H9 (cell line): ENCODE measurements at regions not wholly inside any gene's neighbourhood (a gene's known extent, or its start where the extent isn't known, plus 50 kb on each side); places are given as distances from the start of the nearest gene placed in this dataset.

Source experiments
- DNase-seq: peaks from one replicate; pipeline ENCODE4 v3.0.0-alpha.2; 2017
- H2AFZ ChIP-seq: one replicate; pipeline ENCODE4 v1.6.1; 2013; ENCODE audit warnings: mild to moderate bottlenecking, low read length, control low read depth, moderate library complexity
- H2AK5ac ChIP-seq: 2 replicates; pipeline ENCODE4 v1.6.1; 2013; ENCODE audit warnings: low read length, control low read depth, mixed read lengths; ENCODE audit not compliant: insufficient read length
- H2BK120ac ChIP-seq: one replicate; pipeline ENCODE4 v1.6.1; 2013; ENCODE audit warnings: low read depth, mild to moderate bottlenecking, low read length, control low read depth, inconsistent platforms; ENCODE audit not compliant: poor library complexity, severe bottlenecking
- H2BK12ac ChIP-seq: 2 replicates; pipeline ENCODE4 v1.6.1; 2013; ENCODE audit warnings: low read length, control low read depth, mixed read lengths, low read depth; ENCODE audit not compliant: insufficient read length
- H2BK15ac ChIP-seq: 2 replicates; pipeline ENCODE4 v1.6.1; 2013; ENCODE audit warnings: low read depth, low read length, control low read depth
- H2BK20ac ChIP-seq: one replicate; pipeline ENCODE4 v1.6.1; 2013; ENCODE audit warnings: low read depth, mild to moderate bottlenecking, low read length, control low read depth, inconsistent platforms; ENCODE audit not compliant: poor library complexity, severe bottlenecking
- H2BK5ac ChIP-seq: 2 replicates; pipeline ENCODE4 v1.6.1; 2013; ENCODE audit warnings: low read length, control low read depth, mixed read lengths; ENCODE audit not compliant: insufficient read length
- H3K14ac ChIP-seq: 2 replicates; pipeline ENCODE4 v1.6.1; 2013; ENCODE audit warnings: low read length, control low read depth; ENCODE audit not compliant: insufficient read depth
- H3K18ac ChIP-seq: 2 replicates; pipeline ENCODE4 v1.6.1; 2013; ENCODE audit warnings: low read depth, mild to moderate bottlenecking, mixed read lengths, low read length, control low read depth; ENCODE audit not compliant: insufficient read length
- H3K23ac ChIP-seq: 2 replicates; pipeline ENCODE4 v1.6.1; 2013; ENCODE audit warnings: low read length, control low read depth, mixed read lengths, low read depth; ENCODE audit not compliant: insufficient read length
- H3K23me2 ChIP-seq: 2 replicates; pipeline ENCODE4 v1.6.1; 2013; ENCODE audit warnings: low read depth, mild to moderate bottlenecking, mixed read lengths, low read length, control low read depth; ENCODE audit not compliant: insufficient read length, poor library complexity, severe bottlenecking
- H3K27ac ChIP-seq: 2 replicates; pipeline ENCODE4 v1.5.1; 2013; ENCODE audit warnings: low read length, control low read depth, mixed read lengths, low read depth; ENCODE audit not compliant: insufficient read length
- H3K27me3 ChIP-seq: 2 replicates; pipeline ENCODE4 v1.6.1; 2013; ENCODE audit warnings: low read length, control low read depth, inconsistent platforms; ENCODE audit not compliant: insufficient read depth
- H3K4ac ChIP-seq: 2 replicates; pipeline ENCODE4 v1.6.1; 2013; ENCODE audit warnings: low read depth, mild to moderate bottlenecking, control low read depth, inconsistent platforms, low read length, moderate library complexity
- H3K4me1 ChIP-seq: 2 replicates; pipeline ENCODE4 v1.6.1; 2013; ENCODE audit warnings: low read length, control low read depth, inconsistent platforms; ENCODE audit not compliant: insufficient read depth
- H3K4me2 ChIP-seq: 2 replicates; pipeline ENCODE4 v1.6.1; 2013; ENCODE audit warnings: low read length, control low read depth, mixed read lengths; ENCODE audit not compliant: insufficient read length, insufficient read depth
- H3K56ac ChIP-seq: 2 replicates; pipeline ENCODE4 v1.6.1; 2013; ENCODE audit warnings: low read depth, mild to moderate bottlenecking, mixed read lengths, low read length, control low read depth; ENCODE audit not compliant: insufficient read length
- H3K79me1 ChIP-seq: 2 replicates; pipeline ENCODE4 v1.6.1; 2013; ENCODE audit warnings: low read depth, mild to moderate bottlenecking, moderate library complexity, low read length, control low read depth, inconsistent platforms; ENCODE audit not compliant: insufficient read depth, poor library complexity, severe bottlenecking
- H3K79me2 ChIP-seq: 2 replicates; pipeline ENCODE4 v1.6.1; 2013; ENCODE audit warnings: low read length, control low read depth, inconsistent platforms; ENCODE audit not compliant: insufficient read depth
- H3K9ac ChIP-seq: 2 replicates; pipeline ENCODE4 v1.6.1; 2013; ENCODE audit warnings: low read length, control low read depth, mixed read lengths; ENCODE audit not compliant: insufficient read length; ENCODE audit errors: extremely low read depth
- H3K9me3 ChIP-seq: one replicate; pipeline ENCODE4 v1.6.1; 2013; ENCODE audit warnings: low read depth, low read length, inconsistent platforms; ENCODE audit not compliant: control insufficient read depth
- H3T11ph ChIP-seq: one replicate; pipeline ENCODE4 v1.6.1; 2013; ENCODE audit warnings: mild to moderate bottlenecking, low read length, control low read depth, inconsistent platforms
- H4K20me1 ChIP-seq: one replicate; pipeline ENCODE4 v1.6.1; 2013; ENCODE audit not compliant: control insufficient read depth, insufficient read length, insufficient read depth
- H4K5ac ChIP-seq: 2 replicates; pipeline ENCODE4 v1.6.1; 2013; ENCODE audit warnings: low read depth, mild to moderate bottlenecking, mixed read lengths, low read length, control low read depth; ENCODE audit not compliant: insufficient read length
- H4K8ac ChIP-seq: replicated peaks from 2 replicates; pipeline ENCODE4 v1.6.1; 2013; ENCODE audit warnings: low read length, control low read depth, mixed read lengths, low read depth; ENCODE audit not compliant: insufficient read length
- H4K91ac ChIP-seq: 2 replicates; pipeline ENCODE4 v1.6.1; 2013; ENCODE audit warnings: low read depth, mild to moderate bottlenecking, moderate library complexity, mixed read lengths, low read length, control low read depth; ENCODE audit not compliant: insufficient read length
- H3K27ac Mint-ChIP-seq, 3 experiments: 2 replicates in 2 of 3; 3 replicates in 1 of 3; pipeline ENCODE4 v1.8.0; 2020 to 2021; ENCODE audit warnings: mixed read lengths in 3 of 3, mild to moderate bottlenecking in 1 of 3, moderate library complexity in 1 of 3
- H3K27me3 Mint-ChIP-seq: 2 replicates; pipeline ENCODE4 v1.8.0; 2021; ENCODE audit warnings: low read depth, mild to moderate bottlenecking, moderate library complexity, mixed read lengths
- H3K36me3 Mint-ChIP-seq, 3 experiments: 2 replicates in 2 of 3; 3 replicates in 1 of 3; pipeline ENCODE4 v1.8.0; 2020 to 2021; ENCODE audit warnings: low read depth in 3 of 3, mixed read lengths in 3 of 3; ENCODE audit not compliant: insufficient read depth in 1 of 3
- H3K4me1 Mint-ChIP-seq, 2 experiments: 2 replicates each; pipeline ENCODE4 v1.8.0; 2020; ENCODE audit warnings: mixed read lengths in 2 of 2
- H3K4me3 Mint-ChIP-seq, 2 experiments: 2 replicates in 1 of 2; 3 replicates in 1 of 2; pipeline ENCODE4 v1.8.0; 2020 to 2021; ENCODE audit warnings: mild to moderate bottlenecking in 2 of 2, mixed read lengths in 2 of 2, moderate library complexity in 1 of 2
- H3K9me3 Mint-ChIP-seq, 2 experiments: 2 replicates in 1 of 2; 3 replicates in 1 of 2; pipeline ENCODE4 v1.8.0; 2020; ENCODE audit warnings: mild to moderate bottlenecking in 2 of 2, mixed read lengths in 2 of 2, moderate library complexity in 1 of 2
- WGBS: extraction: QIAGEN DNeasy Blood & Tissue Kit; methylation state at CpG from one replicate; pipeline ENCODE4 v1.1.7; 2013; ENCODE audit warnings: missing lambda C conversion rate, low lambda C conversion rate, mixed read lengths; ENCODE audit not compliant: insufficient read length; ENCODE audit errors: extremely low coverage; 5-methylcytosine and 5-hydroxymethylcytosine counted together
- TF ChIP-seq, protein P1 (sequence below): fragments of 200-600 bp; sonication (generic); conservative IDR thresholded peaks from 3 replicates; pipeline ENCODE4 v1.8.0; 2021; ENCODE audit warnings: antibody characterized with exemption, mild to moderate bottlenecking

DNA sequence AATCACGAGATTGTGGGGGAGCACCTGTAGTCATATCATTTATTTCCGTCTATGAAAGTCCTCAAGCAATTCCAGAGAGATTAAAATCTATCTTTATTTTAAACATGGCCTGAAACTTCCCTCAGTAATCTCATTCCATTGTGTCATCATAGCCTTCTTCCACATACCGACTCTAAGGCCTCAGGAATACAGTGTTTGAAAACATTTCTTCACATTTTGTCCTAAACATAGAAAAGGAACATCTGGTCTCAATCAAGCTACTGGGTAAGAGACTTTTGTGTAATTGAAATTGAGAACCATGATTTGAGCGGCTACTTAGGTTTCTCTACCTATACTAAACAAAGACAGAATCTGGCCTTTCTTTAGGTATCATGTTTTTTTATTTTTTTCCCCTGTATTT, 78.0 kb upstream of the ELMO1 start:
- peaks cover 0 to 1% of the 10 kb centered on the region in 2 experiments; a peak in 1 of 5 replicates for H3K9me3 Mint-ChIP-seq
- Histone ChIP-seq H2BK15ac (no peak overlapping the region), H3K18ac (no peak overlapping the region), H3T11ph (no peak overlapping the region), H4K91ac (no peak overlapping the region), H3K4me1 (0 out of 2 replicates have a peak, but pooled peaks cover 4% of the 10 kb centered on the region), H4K20me1 (no peaks in the 10 kb centered on the region), H2BK12ac (no peak overlapping the region), H3K9me3 (no peaks in the 10 kb centered on the region), H3K79me1 (no peaks in the 10 kb centered on the region), H3K23ac (no peak overlapping the region), H2BK20ac (no peak overlapping the region), H2AK5ac (no peak overlapping the region), H3K4me2 (no peak overlapping the region), H3K9ac (no peak overlapping the region), H3K27ac (no peak overlapping the region), H2BK120ac (no peak overlapping the region), H3K23me2 (no peaks in the 10 kb centered on the region), H3K14ac (no peak overlapping the region), H3K56ac (no peak overlapping the region), H2AFZ (no peak overlapping the region), H4K5ac (no peak overlapping the region), H3K27me3 (no peaks in the 10 kb centered on the region), H2BK5ac (no peak overlapping the region), H3K79me2 (no peaks in the 10 kb centered on the region), H3K4ac (no peak overlapping the region), H4K8ac (no peak overlapping the region)
- no peak overlapping the region for H3K27ac Mint-ChIP-seq
- DNase-seq: no peak
- H3K36me3 Mint-ChIP-seq: peaks cover 0 to 11% (median 0%) of the 10 kb centered on the region in 3 experiments; a peak in 1 of 7 replicates
- no CpG with 5 or more reads among the region's 4 CpGs for WGBS
- peaks cover 6% of the 10 kb centered on the region in 2 experiments for H3K4me1 Mint-ChIP-seq
- TF ChIP-seq, protein P1, sequence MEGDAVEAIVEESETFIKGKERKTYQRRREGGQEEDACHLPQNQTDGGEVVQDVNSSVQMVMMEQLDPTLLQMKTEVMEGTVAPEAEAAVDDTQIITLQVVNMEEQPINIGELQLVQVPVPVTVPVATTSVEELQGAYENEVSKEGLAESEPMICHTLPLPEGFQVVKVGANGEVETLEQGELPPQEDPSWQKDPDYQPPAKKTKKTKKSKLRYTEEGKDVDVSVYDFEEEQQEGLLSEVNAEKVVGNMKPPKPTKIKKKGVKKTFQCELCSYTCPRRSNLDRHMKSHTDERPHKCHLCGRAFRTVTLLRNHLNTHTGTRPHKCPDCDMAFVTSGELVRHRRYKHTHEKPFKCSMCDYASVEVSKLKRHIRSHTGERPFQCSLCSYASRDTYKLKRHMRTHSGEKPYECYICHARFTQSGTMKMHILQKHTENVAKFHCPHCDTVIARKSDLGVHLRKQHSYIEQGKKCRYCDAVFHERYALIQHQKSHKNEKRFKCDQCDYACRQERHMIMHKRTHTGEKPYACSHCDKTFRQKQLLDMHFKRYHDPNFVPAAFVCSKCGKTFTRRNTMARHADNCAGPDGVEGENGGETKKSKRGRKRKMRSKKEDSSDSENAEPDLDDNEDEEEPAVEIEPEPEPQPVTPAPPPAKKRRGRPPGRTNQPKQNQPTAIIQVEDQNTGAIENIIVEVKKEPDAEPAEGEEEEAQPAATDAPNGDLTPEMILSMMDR: no peak
- no peaks in the 10 kb centered on the region for H3K27me3 Mint-ChIP-seq
- no peak overlapping the region for H3K4me3 Mint-ChIP-seq
